ENCODE measurements at regions not wholly inside any gene's neighbourhood (a gene's known extent, or its start where the extent isn't known, plus 50 kb on each side); places are given as distances from the start of the nearest gene placed in this dataset.

DNA sequence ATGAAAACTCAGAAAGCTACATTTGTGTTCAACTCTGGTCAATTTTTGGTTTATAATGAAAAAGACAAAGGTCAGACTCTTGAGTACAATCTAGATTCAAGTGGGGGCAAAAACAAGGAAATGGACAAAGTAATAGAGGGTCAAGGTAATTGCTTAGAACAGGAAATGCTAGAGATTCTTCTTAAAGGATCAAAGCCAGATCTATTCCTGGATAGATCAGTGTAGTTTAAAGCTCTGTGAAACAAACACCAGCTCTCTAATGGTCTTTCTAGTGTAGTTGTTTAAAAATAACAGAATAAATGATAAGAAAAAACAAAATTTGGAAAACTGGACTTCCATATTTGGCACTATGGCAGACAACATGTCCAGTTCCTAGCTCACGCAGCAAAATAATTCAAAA, 70.7 kb upstream of the SLC8A3 start:
- TF ChIP-seq, protein P1, sequence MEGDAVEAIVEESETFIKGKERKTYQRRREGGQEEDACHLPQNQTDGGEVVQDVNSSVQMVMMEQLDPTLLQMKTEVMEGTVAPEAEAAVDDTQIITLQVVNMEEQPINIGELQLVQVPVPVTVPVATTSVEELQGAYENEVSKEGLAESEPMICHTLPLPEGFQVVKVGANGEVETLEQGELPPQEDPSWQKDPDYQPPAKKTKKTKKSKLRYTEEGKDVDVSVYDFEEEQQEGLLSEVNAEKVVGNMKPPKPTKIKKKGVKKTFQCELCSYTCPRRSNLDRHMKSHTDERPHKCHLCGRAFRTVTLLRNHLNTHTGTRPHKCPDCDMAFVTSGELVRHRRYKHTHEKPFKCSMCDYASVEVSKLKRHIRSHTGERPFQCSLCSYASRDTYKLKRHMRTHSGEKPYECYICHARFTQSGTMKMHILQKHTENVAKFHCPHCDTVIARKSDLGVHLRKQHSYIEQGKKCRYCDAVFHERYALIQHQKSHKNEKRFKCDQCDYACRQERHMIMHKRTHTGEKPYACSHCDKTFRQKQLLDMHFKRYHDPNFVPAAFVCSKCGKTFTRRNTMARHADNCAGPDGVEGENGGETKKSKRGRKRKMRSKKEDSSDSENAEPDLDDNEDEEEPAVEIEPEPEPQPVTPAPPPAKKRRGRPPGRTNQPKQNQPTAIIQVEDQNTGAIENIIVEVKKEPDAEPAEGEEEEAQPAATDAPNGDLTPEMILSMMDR (conservative IDR thresholded peaks at IDR 0.05 in 1 of 2, IDR thresholded peaks at IDR 0.05 in 1 of 2; ENCODE audit: low read depth in 1 of 2, low read length in 2 of 2): no peak
- no peak for TF ChIP-seq EZH2 (IDR thresholded peaks at IDR 0.05; ENCODE audit: low read length, missing control alignments)
